ENCODE measurements at regions not wholly inside any gene's neighbourhood (a gene's known extent, or its start where the extent isn't known, plus 50 kb on each side); places are given as distances from the start of the nearest gene placed in this dataset.

GRCh38 chr15:69801144-69801543 lies 296.6 kb downstream of the TLE3 start:
- TF ChIP-seq CTCF (IDR thresholded peaks at IDR 0.05) (no peak), POLR2A (IDR thresholded peaks at IDR 0.05; ENCODE audit: low read length) (no peak), MAX (IDR thresholded peaks at IDR 0.05) (no peak), USF2 (IDR thresholded peaks at IDR 0.05) (no peak), E2F6 (IDR thresholded peaks at IDR 0.05; ENCODE audit: borderline replicate concordance, low read depth) (no peak), JUNB (IDR thresholded peaks at IDR 0.05) (no peak), BHLHE40 (IDR thresholded peaks at IDR 0.05; ENCODE audit: low read depth, low read length) (no peak), JUN (IDR thresholded peaks at IDR 0.05) (no peak), MYC (IDR thresholded peaks at IDR 0.05; ENCODE audit: borderline replicate concordance, low read length) (no peak), CHD4 (IDR thresholded peaks at IDR 0.05; ENCODE audit: borderline replicate concordance) (no peak)
